AG09319 (cell line): ENCODE measurements at regions not wholly inside any gene's neighbourhood (a gene's known extent, or its start where the extent isn't known, plus 50 kb on each side); places are given as distances from the start of the nearest gene placed in this dataset.
"Not testable (repeated sequence)": the region's sequence is repeated elsewhere in the genome, so short reads cannot be mapped to it uniquely, and the experiment has no call there.

ENCODE experiments used
- DNase-seq: peaks from one replicate; pipeline ENCODE4 v3.0.0-alpha.2; 2010; ENCODE audit warnings: low read depth; ENCODE audit errors: extremely low read depth
- CTCF ChIP-seq: IDR thresholded peaks from 2 replicates; pipeline ENCODE4 v1.5.1; 2011; ENCODE audit warnings: low read depth, mild to moderate bottlenecking, inconsistent platforms, low read length, moderate library complexity

DNA sequence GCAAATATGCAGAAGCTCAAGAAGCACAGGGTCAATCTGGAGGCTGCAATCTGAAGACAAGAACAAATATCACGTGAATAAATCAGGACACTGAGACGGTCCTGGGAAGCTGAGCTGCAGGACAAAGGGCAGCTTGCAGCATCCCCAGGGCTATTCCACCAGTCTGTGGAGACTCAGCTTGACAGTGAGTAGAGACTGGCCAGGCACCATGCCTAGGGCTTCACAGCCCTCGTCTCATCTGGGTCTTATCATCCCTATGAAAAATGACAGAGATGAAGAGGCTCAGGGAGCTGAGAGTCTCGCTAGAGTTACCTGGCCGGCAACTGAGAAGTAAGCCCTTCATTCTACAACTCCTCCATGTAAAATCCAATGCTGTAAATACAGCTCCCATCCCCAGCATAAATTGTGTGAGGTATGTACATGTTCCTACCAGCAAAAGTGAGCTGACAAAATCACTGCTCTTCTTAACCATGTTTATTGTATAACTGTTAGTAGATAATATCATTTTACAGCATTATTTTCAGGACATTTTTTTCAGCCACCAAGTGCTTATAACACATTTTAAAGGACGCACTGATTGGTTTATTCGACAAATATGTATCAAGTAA lies 186.6 kb upstream of the IGFBP3 start:
- TF ChIP-seq CTCF = no peak
- no peak for DNase-seq

- no peak for DNase-seq
- TF ChIP-seq CTCF = no peak
Observed at GRCh38 chr7:46100521-46100920, 179.4 kb upstream of the IGFBP3 start.

GRCh38 chr7:46099076-46099475 lies 178.0 kb upstream of the IGFBP3 start:
- no peak for TF ChIP-seq CTCF
- no peak for DNase-seq

DNA sequence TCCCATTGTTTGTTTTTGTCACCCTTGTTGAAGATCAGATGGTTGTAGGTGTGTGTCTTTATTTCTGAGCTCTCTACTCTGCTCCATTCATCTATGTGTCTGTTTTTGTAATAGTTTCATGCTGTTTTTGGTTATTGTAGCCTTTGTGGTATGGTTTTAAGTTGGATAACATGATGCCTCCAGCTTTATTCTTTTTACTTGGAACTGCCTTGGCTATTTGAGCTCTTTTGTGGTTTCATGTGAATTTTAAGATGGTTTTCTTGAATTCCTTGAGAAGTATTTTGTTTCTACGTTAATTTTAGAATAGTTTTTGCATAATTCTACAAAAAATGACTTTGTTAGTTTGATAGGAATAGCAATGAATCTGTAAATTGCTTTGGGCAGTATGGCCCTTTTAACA lies 170.0 kb upstream of the IGFBP3 start:
- DNase-seq = no peak

GRCh38 chr7:46089281-46089680 lies 168.2 kb upstream of the IGFBP3 start:
- no peak for DNase-seq
- no peak for TF ChIP-seq CTCF

More for the DNA sequence above, 170.0 kb upstream of the IGFBP3 start:
- no peak for TF ChIP-seq CTCF

GRCh38 chr7:46088486-46088885 lies 167.4 kb upstream of the IGFBP3 start:
- DNase-seq = not testable (repeated sequence)

DNA sequence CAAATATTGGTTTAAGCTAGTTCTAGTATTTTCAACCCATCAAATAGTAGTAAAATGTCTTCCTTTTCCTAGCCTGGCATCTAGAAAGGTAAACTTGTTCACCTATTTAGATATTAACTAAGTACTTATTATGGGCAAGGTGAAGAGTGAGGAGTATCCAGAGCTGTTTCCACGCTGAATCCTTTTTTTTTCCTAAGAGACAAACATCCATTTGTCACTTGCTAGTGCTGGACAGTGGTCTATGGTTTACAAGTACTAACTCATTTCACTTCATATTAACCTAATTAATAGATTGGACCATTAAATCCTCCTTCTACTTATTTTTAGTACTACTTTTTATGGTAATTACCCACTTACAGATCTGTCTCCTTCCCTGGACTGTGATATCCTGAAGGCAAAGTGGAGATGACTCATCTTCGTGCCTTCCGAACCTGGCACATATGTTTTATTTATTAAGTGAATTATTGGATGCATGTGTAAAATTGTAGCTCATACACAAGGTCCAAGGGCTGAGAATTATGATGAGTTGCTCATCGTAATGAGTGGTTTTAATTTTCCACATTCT lies 159.6 kb upstream of the IGFBP3 start:
- TF ChIP-seq CTCF = no peak
- DNase-seq = no peak

DNA sequence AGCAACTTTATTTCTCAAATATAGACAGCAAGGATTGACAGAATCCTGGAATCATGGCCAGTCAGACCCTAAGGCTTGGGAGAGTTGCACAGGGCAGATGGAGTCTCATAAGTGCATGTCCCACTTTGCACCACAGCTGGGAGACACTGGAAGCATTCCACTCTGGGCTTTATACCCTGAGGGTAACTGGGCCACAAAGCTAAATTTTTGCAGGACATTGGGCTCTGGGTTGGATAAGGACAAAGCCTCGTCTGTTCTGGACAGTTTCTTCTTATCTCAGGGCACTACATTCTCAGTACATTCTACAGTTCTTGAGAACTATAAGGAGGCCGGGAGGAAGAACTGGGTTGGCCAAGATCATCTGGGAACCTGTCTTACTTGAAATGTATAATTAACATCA lies 158.3 kb upstream of the IGFBP3 start:
- DNase-seq = no peak
- TF ChIP-seq CTCF = no peak
